ENCODE measurements at regions not wholly inside any gene's neighbourhood (a gene's known extent, or its start where the extent isn't known, plus 50 kb on each side); places are given as distances from the start of the nearest gene placed in this dataset.

GRCh38 chr11:134876226-134876625, 464.2 kb upstream of the B3GAT1 start:
- TF ChIP-seq ZBTB48 (tag by site-specific recombination; IDR thresholded peaks at IDR 0.05) (no peak), CTCF (tag by site-specific recombination; IDR thresholded peaks at IDR 0.05) (no peak), FEZF1 (tag by site-specific recombination; IDR thresholded peaks at IDR 0.05) (no peak), ZEB2 (tag by site-specific recombination; IDR thresholded peaks at IDR 0.05) (no peak), ZNF274 (IDR thresholded peaks at IDR 0.05; ENCODE audit: low read length) (no peak), ZNF274 (tag by site-specific recombination; IDR thresholded peaks at IDR 0.05; ENCODE audit: borderline replicate concordance) (no peak), ZNF692 (tag by site-specific recombination; IDR thresholded peaks at IDR 0.05) (no peak)

Measured in HEK293 (cell line).